GM19463 (cell line): ENCODE measurements at regions not wholly inside any gene's neighbourhood (a gene's known extent, or its start where the extent isn't known, plus 50 kb on each side); places are given as distances from the start of the nearest gene placed in this dataset.
"Not testable (repeated sequence)": the region's sequence is repeated elsewhere in the genome, so short reads cannot be mapped to it uniquely, and the experiment has no call there.

Source experiments
- ATAC-seq: cut with Tn5 transposase; IDR thresholded peaks from one replicate; pipeline ENCODE4 v1.9.1; 2021; ENCODE audit warnings: mild to moderate bottlenecking, moderate library complexity; ENCODE audit not compliant: unreplicated experiment

GRCh38 chr2:175872721-175873120 is 129.3 kb downstream of the LNPK start:
- no peak for ATAC-seq

- no peak for ATAC-seq
Observed at GRCh38 chr2:175872005-175872348, 130.1 kb downstream of the LNPK start.

GRCh38 chr2:175871331-175872004 is 130.6 kb downstream of the LNPK start:
- ATAC-seq, result no peak

GRCh38 chr2:175865716-175866115 is 136.4 kb downstream of the LNPK start:
- ATAC-seq, result no peak

- no peak for ATAC-seq
Observed at GRCh38 chr2:175864137-175864850, 137.8 kb downstream of the LNPK start.

DNA sequence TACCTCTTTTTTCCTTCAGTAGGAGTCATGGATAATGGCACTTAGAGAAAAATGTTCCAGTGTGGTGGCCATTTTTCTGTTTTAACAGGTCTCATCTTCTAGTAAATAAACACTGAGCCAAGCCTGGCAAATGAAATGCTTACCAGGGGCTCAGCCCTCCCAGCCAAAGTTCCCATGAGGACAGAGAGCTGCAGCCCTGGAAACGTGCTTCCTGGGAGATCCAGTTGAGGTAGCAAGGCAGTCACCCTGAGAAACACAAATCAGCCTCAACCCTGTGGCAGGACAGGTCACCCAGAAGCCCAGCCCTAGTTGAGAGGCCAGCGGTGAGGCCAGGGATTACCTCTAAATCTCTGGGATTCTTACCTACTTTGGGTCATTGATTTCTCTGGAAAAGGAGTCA is 140.1 kb downstream of the LNPK start:
- ATAC-seq, result no peak

DNA sequence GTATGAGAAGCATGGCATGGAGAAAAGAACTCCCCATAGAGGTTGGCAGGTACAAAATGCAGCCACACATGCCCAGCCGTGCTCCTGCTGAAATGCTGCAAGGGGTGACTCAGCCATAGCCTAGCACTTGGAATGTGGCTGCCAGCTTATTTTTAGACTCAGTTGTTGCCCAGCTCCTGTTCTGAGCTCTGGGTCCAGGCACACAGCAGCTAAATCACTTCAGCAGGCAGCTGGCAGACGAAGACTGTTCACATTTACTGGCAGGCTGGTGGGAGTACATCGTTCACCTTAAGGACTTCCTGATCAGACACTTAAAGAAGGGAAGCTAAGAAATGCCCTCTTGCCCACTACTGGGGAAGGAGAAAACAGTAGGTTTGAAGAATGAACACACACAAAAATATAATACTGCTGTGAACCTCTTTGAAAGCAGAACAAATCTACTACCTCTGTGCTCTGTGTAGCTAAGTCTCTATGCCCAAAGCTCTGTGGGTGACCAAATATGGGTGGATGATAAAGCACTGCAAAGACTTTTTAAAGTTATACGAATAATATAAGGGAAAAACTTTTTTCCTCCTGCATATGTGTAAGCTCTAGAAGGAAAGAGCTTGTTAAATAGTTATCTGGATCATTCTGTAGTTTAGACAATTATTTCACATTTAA is 146.1 kb downstream of the LNPK start:
- ATAC-seq, result no peak

- no peak for ATAC-seq
Observed at GRCh38 chr2:175855236-175855635, 146.8 kb downstream of the LNPK start.

DNA sequence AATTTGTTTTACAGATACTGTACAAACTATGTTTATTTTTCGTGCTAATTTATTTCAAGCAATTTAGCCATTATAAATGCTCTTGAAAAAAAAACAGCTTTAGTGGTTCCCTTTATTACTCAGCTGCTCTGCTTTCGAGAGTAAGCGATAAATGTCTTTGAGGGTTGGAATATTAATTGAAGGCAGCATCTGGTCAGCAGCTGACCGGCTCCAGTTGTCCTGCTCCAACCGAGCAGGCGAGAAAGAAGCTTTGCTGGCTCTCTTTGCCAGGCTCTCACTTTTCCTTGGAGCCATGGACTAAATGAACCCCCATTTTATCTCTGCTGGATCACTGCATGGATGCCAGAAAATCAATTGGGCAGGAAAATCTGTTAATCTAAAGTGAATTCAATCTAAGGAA is 147.4 kb downstream of the LNPK start:
- no peak for ATAC-seq

- no peak for ATAC-seq
Observed at GRCh38 chr2:175854129-175854528, 147.9 kb downstream of the LNPK start.

GRCh38 chr2:175853616-175853890 is 148.5 kb downstream of the LNPK start:
- no peak for ATAC-seq

GRCh38 chr2:175852879-175853615 is 149.0 kb downstream of the LNPK start:
- ATAC-seq, result no peak

DNA sequence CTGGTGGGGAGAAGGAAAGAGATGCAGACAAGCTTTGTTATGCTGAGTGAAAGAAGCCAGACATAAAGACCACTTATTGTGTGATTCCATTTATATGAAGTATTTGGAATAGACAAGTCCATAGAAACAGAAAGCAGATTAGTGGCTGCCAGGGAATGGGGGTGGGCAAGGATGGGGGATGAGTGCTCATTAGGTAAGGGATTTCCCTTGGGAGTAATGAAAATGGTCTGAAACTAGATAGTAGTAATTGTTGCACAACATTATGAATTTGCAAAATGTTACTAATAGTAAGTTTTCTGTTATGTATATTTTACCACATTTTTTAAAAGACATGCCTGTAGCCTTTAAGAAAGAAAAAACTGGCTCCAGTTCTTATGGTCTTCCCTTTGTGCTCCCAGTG is 154.9 kb downstream of the LNPK start:
- no peak for ATAC-seq

DNA sequence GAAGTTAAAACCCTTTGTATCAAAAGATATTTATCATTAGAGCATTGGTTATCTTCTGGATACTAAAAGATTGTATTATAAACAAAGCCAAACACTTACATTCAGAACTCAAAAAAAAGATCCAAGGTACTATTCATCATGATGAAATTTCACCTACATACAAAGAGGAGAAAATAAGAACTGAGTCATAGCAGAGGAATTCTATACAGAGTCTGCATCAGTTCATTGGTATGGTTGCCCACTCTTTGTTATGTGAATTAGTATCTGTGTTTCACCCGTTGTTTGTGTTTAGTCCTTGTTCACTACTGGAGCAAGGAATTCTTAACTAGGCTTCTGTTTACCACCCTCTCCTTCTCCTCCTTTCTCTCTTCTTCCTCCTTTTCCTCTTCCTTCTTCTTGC is 157.9 kb downstream of the LNPK start:
- ATAC-seq, result no peak

DNA sequence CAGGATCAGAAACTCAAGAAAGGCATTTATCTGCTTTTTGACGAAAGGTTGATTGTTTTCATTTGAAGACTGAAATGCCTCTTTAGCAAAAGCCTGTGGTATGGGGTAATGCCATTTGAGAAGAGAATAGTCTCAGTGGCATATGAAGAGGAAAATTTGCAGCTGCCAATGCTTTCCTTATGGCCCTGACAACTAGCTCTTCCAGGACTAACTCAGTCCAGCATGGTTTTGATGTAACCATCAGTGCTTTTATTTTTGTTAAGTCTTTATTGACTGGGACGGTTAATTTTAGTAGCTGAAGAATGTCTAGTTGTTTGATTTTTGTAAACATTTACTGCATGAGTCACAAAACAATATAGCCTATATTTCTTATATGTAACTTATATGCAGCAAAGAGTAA is 158.4 kb downstream of the LNPK start:
- ATAC-seq, result no peak

GRCh38 chr2:175842996-175843395 is 159.1 kb downstream of the LNPK start:
- ATAC-seq, result no peak

- ATAC-seq, result not testable (repeated sequence)
Observed at GRCh38 chr2:175840765-175841164, 161.3 kb downstream of the LNPK start.

DNA sequence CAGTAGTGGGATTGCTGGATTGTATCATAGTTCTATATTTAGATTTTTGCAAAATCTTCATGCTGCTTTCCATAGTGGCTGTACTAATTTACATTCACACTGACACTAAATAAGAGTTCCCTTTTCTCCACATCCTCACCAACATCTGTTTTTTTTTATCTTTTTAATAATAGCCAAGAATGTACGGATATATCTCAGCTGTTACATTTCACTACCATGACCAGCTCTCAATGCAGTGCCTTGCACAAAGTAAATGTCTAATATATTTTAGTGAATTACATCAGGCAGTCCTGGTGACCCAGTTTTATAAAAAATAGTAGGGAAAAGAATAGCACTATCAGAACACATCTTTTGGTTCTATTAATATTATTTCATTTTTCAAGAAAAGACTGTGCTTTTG is 161.8 kb downstream of the LNPK start:
- ATAC-seq, result no peak

GRCh38 chr2:175838979-175839378 is 163.1 kb downstream of the LNPK start:
- no peak for ATAC-seq

- ATAC-seq, result no peak
Observed at GRCh38 chr2:175837046-175837445, 165.0 kb downstream of the LNPK start.

- ATAC-seq, result no peak
Observed at GRCh38 chr2:175836361-175836760, 165.7 kb downstream of the LNPK start.

- no peak for ATAC-seq
Observed at GRCh38 chr2:175834477-175834876, 167.6 kb downstream of the LNPK start.
